Keratinocyte (primary cell): ENCODE measurements at regions not wholly inside any gene's neighbourhood (a gene's known extent, or its start where the extent isn't known, plus 50 kb on each side); places are given as distances from the start of the nearest gene placed in this dataset.

Source experiments
- EZH2 ChIP-seq: IDR thresholded peaks from one replicate; pipeline ENCODE4 v1.6.1; 2012; ENCODE audit warnings: inconsistent platforms, mild to moderate bottlenecking, low read length, moderate library complexity
- TF ChIP-seq, protein P1 (sequence below), 3 experiments: IDR thresholded peaks in 1 of 3; conservative IDR thresholded peaks in 1 of 3; optimal IDR thresholded peaks in 1 of 3; 2 replicates in 2 of 3; 3 replicates in 1 of 3; pipeline versions ENCODE3 to v1.5.1; 2011; ENCODE audit warnings: low read length in 3 of 3, mild to moderate bottlenecking in 3 of 3, moderate library complexity in 2 of 3, control low read depth in 1 of 3, inconsistent platforms in 1 of 3; ENCODE audit not compliant: insufficient read depth in 2 of 3; ENCODE audit errors: extremely low read depth in 1 of 3

DNA sequence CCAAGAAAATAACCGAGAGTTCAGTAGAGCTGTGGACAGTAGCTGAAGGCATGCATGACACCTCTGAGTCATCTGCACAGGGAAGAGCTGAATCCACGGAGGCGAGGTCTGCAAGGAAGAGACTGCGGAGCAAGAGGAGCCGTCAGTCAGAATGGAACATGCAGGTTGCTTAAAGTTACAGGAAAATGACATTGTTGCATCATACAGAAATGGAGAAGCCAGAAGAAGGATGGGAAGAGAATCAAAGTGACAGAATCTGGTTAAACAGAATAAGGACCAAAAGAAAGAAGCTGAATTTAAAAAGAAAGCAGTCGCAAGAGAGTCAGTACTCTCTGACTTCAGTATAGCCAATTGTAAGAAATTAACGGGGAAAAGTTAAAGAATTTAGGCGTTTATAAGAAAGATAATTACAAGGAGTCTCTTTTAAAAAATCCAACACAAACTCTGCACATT lies 533.8 kb downstream of the ADCYAP1 start:
- TF ChIP-seq, protein P1, sequence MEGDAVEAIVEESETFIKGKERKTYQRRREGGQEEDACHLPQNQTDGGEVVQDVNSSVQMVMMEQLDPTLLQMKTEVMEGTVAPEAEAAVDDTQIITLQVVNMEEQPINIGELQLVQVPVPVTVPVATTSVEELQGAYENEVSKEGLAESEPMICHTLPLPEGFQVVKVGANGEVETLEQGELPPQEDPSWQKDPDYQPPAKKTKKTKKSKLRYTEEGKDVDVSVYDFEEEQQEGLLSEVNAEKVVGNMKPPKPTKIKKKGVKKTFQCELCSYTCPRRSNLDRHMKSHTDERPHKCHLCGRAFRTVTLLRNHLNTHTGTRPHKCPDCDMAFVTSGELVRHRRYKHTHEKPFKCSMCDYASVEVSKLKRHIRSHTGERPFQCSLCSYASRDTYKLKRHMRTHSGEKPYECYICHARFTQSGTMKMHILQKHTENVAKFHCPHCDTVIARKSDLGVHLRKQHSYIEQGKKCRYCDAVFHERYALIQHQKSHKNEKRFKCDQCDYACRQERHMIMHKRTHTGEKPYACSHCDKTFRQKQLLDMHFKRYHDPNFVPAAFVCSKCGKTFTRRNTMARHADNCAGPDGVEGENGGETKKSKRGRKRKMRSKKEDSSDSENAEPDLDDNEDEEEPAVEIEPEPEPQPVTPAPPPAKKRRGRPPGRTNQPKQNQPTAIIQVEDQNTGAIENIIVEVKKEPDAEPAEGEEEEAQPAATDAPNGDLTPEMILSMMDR (optimal IDR thresholded peaks at IDR 0.05 in 1 of 3, IDR thresholded peaks at IDR 0.05 in 1 of 3, conservative IDR thresholded peaks at IDR 0.05 in 1 of 3; ENCODE audit: extremely low read depth in 1 of 3, insufficient read depth in 2 of 3, low read length in 3 of 3): no peak
- no peak for TF ChIP-seq EZH2
